H1 (cell line): ENCODE measurements at regions not wholly inside any gene's neighbourhood (a gene's known extent, or its start where the extent isn't known, plus 50 kb on each side); places are given as distances from the start of the nearest gene placed in this dataset.

Source experiments
- CTCF ChIA-PET: fragments of 300-600 bp; sonication (Branson Sonifier 250); formaldehyde crosslinking; loops from one replicate; lab custom pipeline; 2021; ENCODE audit not compliant: partially characterized antibody; lab: Charles Lee
- POLR2A ChIA-PET: fragments of 300-600 bp; sonication (Branson Sonifier 250); formaldehyde crosslinking; loops from one replicate; lab custom pipeline; 2021; ENCODE audit warnings: inconsistent platforms; ENCODE audit not compliant: partially characterized antibody; lab: Charles Lee
- DNase-seq, 2 experiments: peaks; one replicate each; pipeline versions ENCODE4 v3.0.0 to v3.0.0-alpha.2; 2010 to 2022; ENCODE audit warnings: low spot score in 2 of 2, low read depth in 1 of 2, mixed read lengths in 1 of 2
- FAIRE-seq: peaks from 2 replicates; lab custom pipeline; 2011; peaks lifted over from hg19 to GRCh38; lab: Jason Lieb, UNC
- H2AFZ ChIP-seq: 2 replicates; pipeline ENCODE4 v1.8.1; 2012; ENCODE audit warnings: low read length, inconsistent platforms
- H2AK5ac ChIP-seq: 2 replicates; pipeline ENCODE4 v1.6.1; 2013; ENCODE audit warnings: low read depth, low read length
- H2BK120ac ChIP-seq: replicated peaks from 2 replicates; pipeline ENCODE3; 2013; ENCODE audit warnings: low read depth, low read length, inconsistent platforms
- H2BK12ac ChIP-seq: 2 replicates; pipeline ENCODE4 v1.6.1; 2013; ENCODE audit warnings: low read depth, low read length
- H2BK15ac ChIP-seq: 2 replicates; pipeline ENCODE4 v1.6.1; 2013; ENCODE audit warnings: low read length
- H2BK20ac ChIP-seq: 2 replicates; pipeline ENCODE4 v1.6.1; 2013; ENCODE audit warnings: low read length
- H2BK5ac ChIP-seq: 2 replicates; pipeline ENCODE4 v1.6.1; 2013; ENCODE audit warnings: low read depth, low read length
- H3K14ac ChIP-seq: 2 replicates; pipeline ENCODE4 v1.6.1; 2013; ENCODE audit warnings: inconsistent platforms; ENCODE audit not compliant: insufficient read length
- H3K18ac ChIP-seq: 2 replicates; pipeline ENCODE4 v1.6.1; 2013; ENCODE audit warnings: low read length; ENCODE audit errors: extremely low read depth
- H3K23ac ChIP-seq: 2 replicates; pipeline ENCODE4 v1.6.1; 2013; ENCODE audit warnings: inconsistent platforms; ENCODE audit not compliant: insufficient read length
- H3K23me2 ChIP-seq: 2 replicates; pipeline ENCODE4 v1.6.1; 2013; ENCODE audit warnings: low read depth, low read length
- H3K27ac ChIP-seq: 2 replicates; pipeline ENCODE4 v1.6.1; 2011; ENCODE audit warnings: low read depth, low read length, inconsistent platforms
- H3K27me3 ChIP-seq, 4 experiments: replicated peaks in 1 of 4; 1 replicate in 1 of 4; 2 replicates in 3 of 4; pipeline versions ENCODE4 v1.6.1 to v1.8.1; 2011 to 2013; ENCODE audit warnings: low read length in 3 of 4, mild to moderate bottlenecking in 3 of 4, inconsistent platforms in 2 of 4, mixed read lengths in 2 of 4, moderate library complexity in 1 of 4; ENCODE audit not compliant: control insufficient read depth in 3 of 4, insufficient read depth in 3 of 4; ENCODE audit errors: extremely low read depth in 1 of 4
- H3K36me3 ChIP-seq, 4 experiments: 2 replicates each; pipeline versions ENCODE4 v1.6.1 to v1.8.1; 2011 to 2013; ENCODE audit warnings: mild to moderate bottlenecking in 4 of 4, low read length in 3 of 4, moderate library complexity in 2 of 4, control low read depth in 1 of 4, inconsistent platforms in 1 of 4; ENCODE audit not compliant: insufficient read depth in 4 of 4, control insufficient read depth in 2 of 4
- H3K4ac ChIP-seq: replicated peaks from 2 replicates; pipeline ENCODE3; 2013; ENCODE audit warnings: low read length, low read depth, mixed read lengths, inconsistent platforms; ENCODE audit not compliant: insufficient read length
- H3K4me1 ChIP-seq, 4 experiments: replicated peaks in 1 of 4; 1 replicate in 1 of 4; 2 replicates in 3 of 4; pipeline versions ENCODE4 v1.6.1 to v1.8.1; 2011 to 2013; ENCODE audit warnings: low read length in 3 of 4, inconsistent platforms in 2 of 4, mixed read lengths in 1 of 4; ENCODE audit not compliant: insufficient read depth in 4 of 4, control insufficient read depth in 3 of 4
- H3K4me2 ChIP-seq, 2 experiments: 2 replicates each; pipeline versions ENCODE4 v1.6.1 to v1.8.1; 2011 to 2013; ENCODE audit warnings: low read depth in 2 of 2, low read length in 2 of 2, control low read depth in 1 of 2, inconsistent platforms in 1 of 2, mild to moderate bottlenecking in 1 of 2; ENCODE audit not compliant: insufficient read depth in 1 of 2
- H3K4me3 ChIP-seq, 4 experiments: fragments of 200-600, 300-600 bp in 1 of 4; sonication (generic), shearing (Covaris generic), sonication (Bioruptor Twin) in 1 of 4; 2 replicates each; pipeline versions ENCODE4 v1.5.1 to v1.8.1; 2011 to 2016; ENCODE audit warnings: low read length in 4 of 4, low read depth in 3 of 4, control low read depth in 2 of 4, inconsistent platforms in 2 of 4, mild to moderate bottlenecking in 2 of 4, mixed read lengths in 1 of 4, moderate library complexity in 1 of 4; ENCODE audit not compliant: insufficient read depth in 2 of 4; ENCODE audit errors: extremely low read depth in 1 of 4
- H3K56ac ChIP-seq: replicated peaks from 2 replicates; pipeline ENCODE3; 2013; ENCODE audit warnings: low read depth, mild to moderate bottlenecking, mixed read lengths, low read length, inconsistent platforms; ENCODE audit not compliant: insufficient read length
- H3K79me1 ChIP-seq: 2 replicates; pipeline ENCODE4 v1.6.1; 2013; ENCODE audit warnings: low read depth, low read length, control low read depth
- H3K79me2 ChIP-seq, 2 experiments: 2 replicates each; pipeline versions ENCODE4 v1.6.1 to v1.8.1; 2012 to 2013; ENCODE audit warnings: low read length in 2 of 2, mild to moderate bottlenecking in 2 of 2, inconsistent platforms in 1 of 2; ENCODE audit not compliant: insufficient read depth in 2 of 2, control insufficient read depth in 1 of 2
- H3K9ac ChIP-seq, 4 experiments: replicated peaks in 1 of 4; 1 replicate in 1 of 4; 2 replicates in 3 of 4; pipeline versions ENCODE4 v1.6.1 to v1.8.1; 2011 to 2013; ENCODE audit warnings: low read depth in 3 of 4, low read length in 3 of 4, control low read depth in 2 of 4, mild to moderate bottlenecking in 2 of 4, moderate library complexity in 2 of 4, inconsistent platforms in 1 of 4; ENCODE audit errors: extremely low read depth in 1 of 4
- H3K9me3 ChIP-seq, 2 experiments: 2 replicates each; pipeline versions ENCODE4 v1.6.1 to v1.8.1; 2012 to 2013; ENCODE audit warnings: mild to moderate bottlenecking in 2 of 2, moderate library complexity in 2 of 2, control low read depth in 1 of 2, inconsistent platforms in 1 of 2, low read depth in 1 of 2, low read length in 1 of 2, mixed read lengths in 1 of 2; ENCODE audit not compliant: insufficient read depth in 2 of 2
- H4K20me1 ChIP-seq, 2 experiments: replicated peaks in 1 of 2; 2 replicates each; pipeline versions ENCODE3 to v1.8.1; 2011 to 2013; ENCODE audit warnings: inconsistent platforms in 2 of 2, low read length in 2 of 2, mild to moderate bottlenecking in 1 of 2; ENCODE audit not compliant: insufficient read depth in 2 of 2, control insufficient read depth in 1 of 2
- H4K5ac ChIP-seq: 2 replicates; pipeline ENCODE4 v1.6.1; 2013; ENCODE audit warnings: low read length, low read depth, mixed read lengths, inconsistent platforms; ENCODE audit not compliant: insufficient read length
- H4K8ac ChIP-seq: 2 replicates; pipeline ENCODE4 v1.8.0; 2013; ENCODE audit warnings: mild to moderate bottlenecking, moderate library complexity, low read length, inconsistent platforms; ENCODE audit not compliant: insufficient read depth; ENCODE audit errors: extremely low read depth
- H4K91ac ChIP-seq: replicated peaks from 2 replicates; pipeline ENCODE3; 2013; ENCODE audit warnings: low read length, mixed read lengths, inconsistent platforms; ENCODE audit not compliant: insufficient read length
- CHD7 ChIP-seq: fragments of 300-600 bp; sonication (generic); IDR thresholded peaks from 2 replicates; pipeline ENCODE4 v1.7.1; 2012; ENCODE audit warnings: low read length, moderate library complexity, mild to moderate bottlenecking, inconsistent platforms; ENCODE audit not compliant: insufficient replicate concordance
- WGBS, 2 experiments: shearing (Covaris generic) in 1 of 2; methylation state at CpG; one replicate each; pipeline versions ENCODE4 v1.1.6 to v1.1.7; 2013 to 2015; ENCODE audit warnings: low lambda C conversion rate in 2 of 2, mixed read lengths in 2 of 2, inconsistent platforms in 1 of 2, low coverage in 1 of 2, missing lambda C conversion rate in 1 of 2; ENCODE audit not compliant: insufficient replicate concordance in 2 of 2, insufficient coverage in 1 of 2, insufficient read length in 1 of 2; ENCODE audit errors: extremely low coverage in 1 of 2, missing lambda C conversion rate in 1 of 2; 5-methylcytosine and 5-hydroxymethylcytosine counted together

GRCh38 chr21:35225573-35225972 is 176.5 kb upstream of the RUNX1 start:
- Histone ChIP-seq H2BK5ac (no peak overlapping the region), H4K8ac (no peak overlapping the region), H2BK120ac (no peak overlapping the region), H3K56ac (no peak overlapping the region), H3K79me1 (no peaks in the 10 kb centered on the region), H4K5ac (no peak overlapping the region), H3K79me2 (no peaks in the 10 kb centered on the region), H3K4me3 (no peak overlapping the region), H3K23ac (no peak overlapping the region), H3K23me2 (no peaks in the 10 kb centered on the region), H2BK15ac (no peak overlapping the region), H3K18ac (no peak overlapping the region), H3K4me2 (no peak overlapping the region), H2BK12ac (no peak overlapping the region), H4K91ac (no peak overlapping the region), H3K14ac (no peak overlapping the region), H3K9ac (no peak overlapping the region), H3K36me3 (no peaks in the 10 kb centered on the region), H3K9me3 (no peaks in the 10 kb centered on the region), H3K27me3 (no peaks in the 10 kb centered on the region), H2AFZ (no peak overlapping the region), H4K20me1 (no peaks in the 10 kb centered on the region), H3K4me1 (peaks cover 0 to 14% (median 2%) of the 10 kb centered on the region in 4 experiments; a peak in 4 of 7 replicates), H3K4ac (no peak overlapping the region), H3K27ac (no peak overlapping the region), H2AK5ac (no peak overlapping the region), H2BK20ac (no peak overlapping the region)
- CTCF ChIA-PET, result interaction anchor here (0.7 kb wide), 1 partner anchor 20 kb away, joined by 3 read pairs; no protein-coding TSS in a partner anchor
- DNase-seq (no peak), FAIRE-seq (no peak)
- 90% methylated on average over 6 of the region's 6 CpGs; no CpG with 5 or more reads in 1 of the 2 experiments for whole genome bisulfite sequencing, 2 experiments
- POLR2A ChIA-PET, result no interaction called here
- TF ChIP-seq CHD7, result no peak
